IMR-90 (cell line): ENCODE measurements at regions not wholly inside any gene's neighbourhood (a gene's known extent, or its start where the extent isn't known, plus 50 kb on each side); places are given as distances from the start of the nearest gene placed in this dataset.

ENCODE experiments used
- ATAC-seq: fragments of 200-7000 bp; cut with Tn5 transposase; 2 replicates; pipeline ENCODE4 v1.9.1; 2020; ENCODE audit warnings: low read depth, mild to moderate bottlenecking, moderate library complexity
- BruUV-seq: library from RNA; stranded (reverse); fragments of 400-500 nt; replicated peaks from 2 replicates; lab custom pipeline; 2021; lab: Mats Ljungman, UMichigan
- CTCF ChIA-PET: fragments of 300-600 bp; formaldehyde crosslinking; extraction: SDS; loops from one replicate; lab custom pipeline; 2021; ENCODE audit warnings: antibody characterized with exemption; lab: Yijun Ruan, JAX
- POLR2A ChIA-PET: fragments of 300-600 bp; sonication (Branson Sonifier 250); formaldehyde crosslinking; loops from one replicate; lab custom pipeline; 2022; ENCODE audit warnings: antibody characterized with exemption; ENCODE audit not compliant: unreplicated experiment; lab: Charles Lee
- DNase-seq: peaks from one replicate; pipeline ENCODE4 v3.0.0; 2013
- H2AFZ ChIP-seq: replicated peaks from 2 replicates; pipeline ENCODE3; 2013; ENCODE audit warnings: low read length, mild to moderate bottlenecking; ENCODE audit not compliant: poor library complexity
- H2AK5ac ChIP-seq: 2 replicates; pipeline ENCODE4 v1.6.1; 2013; ENCODE audit warnings: low read depth, low read length, inconsistent platforms
- H2AK9ac ChIP-seq: replicated peaks from 2 replicates; pipeline ENCODE3; 2013; ENCODE audit warnings: mild to moderate bottlenecking, low read depth, low read length, moderate library complexity; ENCODE audit not compliant: poor library complexity
- H2BK120ac ChIP-seq: 2 replicates; pipeline ENCODE4 v1.6.1; 2013; ENCODE audit warnings: low read depth, low read length, inconsistent platforms
- H2BK15ac ChIP-seq: 3 replicates; pipeline ENCODE4 v1.6.1; 2013; ENCODE audit warnings: low read depth, low read length, inconsistent platforms
- H2BK20ac ChIP-seq: 2 replicates; pipeline ENCODE4 v1.6.1; 2013; ENCODE audit warnings: low read depth, mild to moderate bottlenecking, inconsistent platforms, low read length, moderate library complexity
- H2BK5ac ChIP-seq: 2 replicates; pipeline ENCODE4 v1.6.1; 2013; ENCODE audit warnings: mild to moderate bottlenecking, low read depth, low read length, inconsistent platforms; ENCODE audit not compliant: poor library complexity, severe bottlenecking
- H3K14ac ChIP-seq: replicated peaks from 2 replicates; pipeline ENCODE4 v1.6.1; 2013; ENCODE audit warnings: low read depth, low read length, inconsistent platforms
- H3K18ac ChIP-seq: 2 replicates; pipeline ENCODE4 v1.6.1; 2013; ENCODE audit warnings: low read depth, low read length, control low read depth
- H3K23ac ChIP-seq: 2 replicates; pipeline ENCODE4 v1.6.1; 2013; ENCODE audit warnings: low read depth, low read length, inconsistent platforms
- H3K27ac ChIP-seq: 2 replicates; pipeline ENCODE4 v1.5.1; 2013; ENCODE audit warnings: mild to moderate bottlenecking, control low read depth, low read length; ENCODE audit not compliant: insufficient read depth
- H3K27me3 ChIP-seq: 2 replicates; pipeline ENCODE4 v1.6.1; 2013; ENCODE audit warnings: low read length; ENCODE audit not compliant: control insufficient read depth, insufficient read depth
- H3K36me3 ChIP-seq: 2 replicates; pipeline ENCODE4 v1.6.1; 2013; ENCODE audit warnings: low read length, mixed read lengths; ENCODE audit not compliant: control insufficient read depth, insufficient read depth
- H3K4ac ChIP-seq: 2 replicates; pipeline ENCODE4 v1.6.1; 2013; ENCODE audit warnings: low read depth, low read length, inconsistent platforms
- H3K4me1 ChIP-seq: 2 replicates; pipeline ENCODE4 v1.6.1; 2013; ENCODE audit warnings: low read length, mixed read lengths; ENCODE audit not compliant: control insufficient read depth, insufficient read depth
- H3K4me2 ChIP-seq: 2 replicates; pipeline ENCODE4 v1.6.1; 2013; ENCODE audit warnings: low read depth, mild to moderate bottlenecking, control low read depth, low read length, moderate library complexity
- H3K4me3 ChIP-seq: 2 replicates; pipeline ENCODE4 v1.5.1; 2013; ENCODE audit warnings: low read depth, mild to moderate bottlenecking, control low read depth, low read length, moderate library complexity; ENCODE audit not compliant: insufficient read depth
- H3K56ac ChIP-seq: 2 replicates; pipeline ENCODE4 v1.6.1; 2013; ENCODE audit warnings: low read length, inconsistent platforms; ENCODE audit not compliant: insufficient read depth; ENCODE audit errors: extremely low read depth
- H3K79me1 ChIP-seq, 2 experiments: 2 replicates each; pipeline ENCODE4 v1.6.1; 2013; ENCODE audit warnings: low read length in 2 of 2, inconsistent platforms in 1 of 2, low read depth in 1 of 2
- H3K9ac ChIP-seq: 2 replicates; pipeline ENCODE4 v1.6.1; 2013; ENCODE audit warnings: low read depth, low read length, control low read depth
- H3K9me1 ChIP-seq: 2 replicates; pipeline ENCODE4 v1.6.1; 2013; ENCODE audit warnings: low read length, inconsistent platforms; ENCODE audit not compliant: insufficient read depth
- H3K9me3 ChIP-seq: 2 replicates; pipeline ENCODE4 v1.6.1; 2013; ENCODE audit warnings: low read length; ENCODE audit not compliant: control insufficient read depth, insufficient read depth
- H4K20me1 ChIP-seq: 2 replicates; pipeline ENCODE4 v1.6.1; 2013; ENCODE audit warnings: low read length, inconsistent platforms; ENCODE audit not compliant: insufficient read depth
- H4K5ac ChIP-seq: 2 replicates; pipeline ENCODE4 v1.6.1; 2013; ENCODE audit warnings: mild to moderate bottlenecking, low read depth, low read length, control low read depth
- H4K8ac ChIP-seq, 2 experiments: 2 replicates each; pipeline ENCODE4 v1.6.1; 2013; ENCODE audit warnings: low read depth in 2 of 2, low read length in 2 of 2, control low read depth in 1 of 2, inconsistent platforms in 1 of 2
- H4K91ac ChIP-seq: 2 replicates; pipeline ENCODE4 v1.6.1; 2013; ENCODE audit warnings: low read depth, low read length, inconsistent platforms; ENCODE audit not compliant: insufficient read depth
- BHLHE40 ChIP-seq: fragments of 150-350 bp; IDR thresholded peaks from 2 replicates; pipeline ENCODE4 v1.6.1; 2016; ENCODE audit warnings: mild to moderate bottlenecking, low read depth, low read length
- CEBPB ChIP-seq: IDR thresholded peaks from 2 replicates; pipeline ENCODE4 v1.6.1; 2012; ENCODE audit warnings: low read depth, low read length, improper control_type of control experiment
- CHD1 ChIP-seq: IDR thresholded peaks from 2 replicates; pipeline ENCODE4 v1.6.1; 2012; ENCODE audit warnings: low read depth, low read length, improper control_type of control experiment
- MAFK ChIP-seq: IDR thresholded peaks from 2 replicates; pipeline ENCODE4 v1.6.1; 2012; ENCODE audit warnings: low read depth, low read length, improper control_type of control experiment
- MAZ ChIP-seq: IDR thresholded peaks from 2 replicates; pipeline ENCODE4 v1.6.1; 2012; ENCODE audit warnings: low read depth, mild to moderate bottlenecking, low read length, improper control_type of control experiment, moderate library complexity, borderline replicate concordance
- NFE2L2 ChIP-seq: fragments of 150-350 bp; IDR thresholded peaks from 2 replicates; pipeline ENCODE4 v1.6.1; 2016; ENCODE audit warnings: low read depth, mild to moderate bottlenecking, low read length
- POLR2A ChIP-seq: IDR thresholded peaks from 2 replicates; pipeline ENCODE4 v1.6.1; 2012; ENCODE audit warnings: mild to moderate bottlenecking, low read depth, low read length
- RCOR1 ChIP-seq: IDR thresholded peaks from 2 replicates; pipeline ENCODE4 v1.6.1; 2012; ENCODE audit warnings: mild to moderate bottlenecking, low read length, improper control_type of control experiment; ENCODE audit not compliant: insufficient replicate concordance
- WGBS, 2 experiments: methylation state at CpG; one replicate each; pipeline versions ENCODE4 v1.1.5 to v1.1.7; 2013; ENCODE audit warnings: missing lambda C conversion rate in 2 of 2; ENCODE audit not compliant: insufficient read length in 1 of 2; ENCODE audit errors: extremely low coverage in 2 of 2; 5-methylcytosine and 5-hydroxymethylcytosine counted together
- dilution Hi-C: fragments of 300-500 bp; cut with HindIII; formaldehyde crosslinking; loops from one replicate; pipeline ENCODE4 v1.14.3; 2018; ENCODE audit warnings: low sequenced_read_pairs; ENCODE audit not compliant: unreplicated experiment
- in situ Hi-C: fragments of 300-500 bp; cut with MboI; formaldehyde crosslinking; loops from 3 replicates; pipeline ENCODE4 v1.14.3; 2019; ENCODE audit warnings: low sequenced_read_pairs, inconsistent platforms, mixed read lengths
- intact Hi-C: fragments of 100-400 bp; cut with micrococcal nuclease; formaldehyde crosslinking; loops from 2 replicates; pipeline ENCODE4 v1.10.0; 2022
- TF ChIP-seq, protein P1 (sequence below): fragments of 150-350 bp; IDR thresholded peaks from 2 replicates; pipeline ENCODE4 v1.6.1; 2017; ENCODE audit warnings: mild to moderate bottlenecking, antibody characterized with exemption, low read length, low read depth
- TF ChIP-seq, protein P2 (sequence below): fragments of 150-350 bp; IDR thresholded peaks from 2 replicates; pipeline ENCODE4 v1.6.1; 2016; ENCODE audit warnings: low read depth, mild to moderate bottlenecking, low read length, moderate library complexity, borderline replicate concordance
- TF ChIP-seq, protein P3 (sequence below): conservative IDR thresholded peaks from 2 replicates; pipeline ENCODE4 v1.5.1; 2012; ENCODE audit warnings: mild to moderate bottlenecking, low read depth, low read length, improper control_type of control experiment

GRCh38 chr5:166493612-166494011 lies 1797.8 kb upstream of the WWC1 start:
- DNase-seq (no peak), ATAC-seq (no peak)
- intact Hi-C loops: no loop called here
- WGBS, 2 experiments: no CpG with 5 or more reads among the region's 7 CpGs
- peaks cover 4% of the 10 kb centered on the region; the same call in 1 of the 2 replicates for H3K9me3 ChIP-seq
- TF ChIP-seq POLR2A (no peak), NFE2L2 (no peak), BHLHE40 (no peak), MAFK (no peak), MAZ (no peak), RCOR1 (no peak), CEBPB (no peak), CHD1 (no peak)
- TF ChIP-seq, protein P1, sequence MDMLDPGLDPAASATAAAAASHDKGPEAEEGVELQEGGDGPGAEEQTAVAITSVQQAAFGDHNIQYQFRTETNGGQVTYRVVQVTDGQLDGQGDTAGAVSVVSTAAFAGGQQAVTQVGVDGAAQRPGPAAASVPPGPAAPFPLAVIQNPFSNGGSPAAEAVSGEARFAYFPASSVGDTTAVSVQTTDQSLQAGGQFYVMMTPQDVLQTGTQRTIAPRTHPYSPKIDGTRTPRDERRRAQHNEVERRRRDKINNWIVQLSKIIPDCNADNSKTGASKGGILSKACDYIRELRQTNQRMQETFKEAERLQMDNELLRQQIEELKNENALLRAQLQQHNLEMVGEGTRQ: no peak
- TF ChIP-seq, protein P2, sequence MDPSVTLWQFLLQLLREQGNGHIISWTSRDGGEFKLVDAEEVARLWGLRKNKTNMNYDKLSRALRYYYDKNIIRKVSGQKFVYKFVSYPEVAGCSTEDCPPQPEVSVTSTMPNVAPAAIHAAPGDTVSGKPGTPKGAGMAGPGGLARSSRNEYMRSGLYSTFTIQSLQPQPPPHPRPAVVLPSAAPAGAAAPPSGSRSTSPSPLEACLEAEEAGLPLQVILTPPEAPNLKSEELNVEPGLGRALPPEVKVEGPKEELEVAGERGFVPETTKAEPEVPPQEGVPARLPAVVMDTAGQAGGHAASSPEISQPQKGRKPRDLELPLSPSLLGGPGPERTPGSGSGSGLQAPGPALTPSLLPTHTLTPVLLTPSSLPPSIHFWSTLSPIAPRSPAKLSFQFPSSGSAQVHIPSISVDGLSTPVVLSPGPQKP: no peak
- TF ChIP-seq, protein P3, sequence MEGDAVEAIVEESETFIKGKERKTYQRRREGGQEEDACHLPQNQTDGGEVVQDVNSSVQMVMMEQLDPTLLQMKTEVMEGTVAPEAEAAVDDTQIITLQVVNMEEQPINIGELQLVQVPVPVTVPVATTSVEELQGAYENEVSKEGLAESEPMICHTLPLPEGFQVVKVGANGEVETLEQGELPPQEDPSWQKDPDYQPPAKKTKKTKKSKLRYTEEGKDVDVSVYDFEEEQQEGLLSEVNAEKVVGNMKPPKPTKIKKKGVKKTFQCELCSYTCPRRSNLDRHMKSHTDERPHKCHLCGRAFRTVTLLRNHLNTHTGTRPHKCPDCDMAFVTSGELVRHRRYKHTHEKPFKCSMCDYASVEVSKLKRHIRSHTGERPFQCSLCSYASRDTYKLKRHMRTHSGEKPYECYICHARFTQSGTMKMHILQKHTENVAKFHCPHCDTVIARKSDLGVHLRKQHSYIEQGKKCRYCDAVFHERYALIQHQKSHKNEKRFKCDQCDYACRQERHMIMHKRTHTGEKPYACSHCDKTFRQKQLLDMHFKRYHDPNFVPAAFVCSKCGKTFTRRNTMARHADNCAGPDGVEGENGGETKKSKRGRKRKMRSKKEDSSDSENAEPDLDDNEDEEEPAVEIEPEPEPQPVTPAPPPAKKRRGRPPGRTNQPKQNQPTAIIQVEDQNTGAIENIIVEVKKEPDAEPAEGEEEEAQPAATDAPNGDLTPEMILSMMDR: no peak
- no peak overlapping the region for H3K23ac ChIP-seq
- H4K20me1 ChIP-seq: no peaks in the 10 kb centered on the region
- ChIA-PET CTCF (interaction anchor here (0.7 kb wide), 1 partner anchor 1190 kb away, joined by 4 read pairs; no protein-coding TSS in a partner anchor), POLR2A (no interaction called here)
- dilution Hi-C loops: no loop called here
- H2BK20ac ChIP-seq: no peak overlapping the region
- H3K14ac ChIP-seq: no peak overlapping the region
- H2BK15ac ChIP-seq: no peak overlapping the region
- H2BK5ac ChIP-seq: no peak overlapping the region
- no peak overlapping the region for H3K56ac ChIP-seq
- no peak overlapping the region for H4K5ac ChIP-seq
- no peak overlapping the region for H2BK120ac ChIP-seq
- no peak overlapping the region for H3K4me3 ChIP-seq
- no peaks in the 10 kb centered on the region for H3K9me1 ChIP-seq
- BruUV-seq: no TSS peak
- H3K27me3 ChIP-seq: no peaks in the 10 kb centered on the region
- H4K91ac ChIP-seq: no peak overlapping the region
- no peak overlapping the region for H2AK9ac ChIP-seq
- H3K4ac ChIP-seq: no peak overlapping the region
- in situ Hi-C loops: no loop called here
- no peak overlapping the region for H4K8ac ChIP-seq
- no peaks in the 10 kb centered on the region for H3K4me1 ChIP-seq
- no peaks in the 10 kb centered on the region for H3K79me1 ChIP-seq
- H3K27ac ChIP-seq: no peak overlapping the region
- H3K36me3 ChIP-seq: no peaks in the 10 kb centered on the region
- no peak overlapping the region for H3K9ac ChIP-seq
- no peak overlapping the region for H3K4me2 ChIP-seq
- no peak overlapping the region for H3K18ac ChIP-seq
- no peak overlapping the region for H2AK5ac ChIP-seq
- H2AFZ ChIP-seq: no peak overlapping the region
